GM18520 (cell line): ENCODE measurements at regions not wholly inside any gene's neighbourhood (a gene's known extent, or its start where the extent isn't known, plus 50 kb on each side); places are given as distances from the start of the nearest gene placed in this dataset.
"Not testable (repeated sequence)": the region's sequence is repeated elsewhere in the genome, so short reads cannot be mapped to it uniquely, and the experiment has no call there.

ENCODE experiments used
- ATAC-seq: cut with Tn5 transposase; IDR thresholded peaks from one replicate; pipeline ENCODE4 v1.9.1; 2021; ENCODE audit not compliant: unreplicated experiment

GRCh38 chr22:25482868-25483639 lies 81.4 kb upstream of the GRK3 start:
- ATAC-seq, result no peak

- no peak for ATAC-seq
Observed at GRCh38 chr22:25483931-25484330, 80.5 kb upstream of the GRK3 start.

- ATAC-seq, result no peak
Observed at GRCh38 chr22:25484521-25485315, 79.8 kb upstream of the GRK3 start.

- no peak for ATAC-seq
Observed at GRCh38 chr22:25485626-25486545, 78.6 kb upstream of the GRK3 start.

- ATAC-seq, result no peak
Observed at GRCh38 chr22:25487508-25487907, 77.0 kb upstream of the GRK3 start.

- ATAC-seq, result no peak
Observed at GRCh38 chr22:25488244-25489020, 76.0 kb upstream of the GRK3 start.

- no peak for ATAC-seq
Observed at GRCh38 chr22:25489947-25490346, 74.5 kb upstream of the GRK3 start.

GRCh38 chr22:25490896-25491295 lies 73.6 kb upstream of the GRK3 start:
- ATAC-seq, result no peak

GRCh38 chr22:25492162-25492561 lies 72.3 kb upstream of the GRK3 start:
- ATAC-seq, result no peak

- ATAC-seq, result no peak
Observed at GRCh38 chr22:25492841-25493734, 71.4 kb upstream of the GRK3 start.

- ATAC-seq, result no peak
Observed at GRCh38 chr22:25493794-25494193, 70.7 kb upstream of the GRK3 start.

- ATAC-seq, result peak; percentile 82
Observed at GRCh38 chr22:25494774-25495173, 69.7 kb upstream of the GRK3 start.

GRCh38 chr22:25495285-25495684 lies 69.2 kb upstream of the GRK3 start:
- ATAC-seq, result no peak

- no peak for ATAC-seq
Observed at GRCh38 chr22:25496396-25497064, 67.9 kb upstream of the GRK3 start.

- ATAC-seq, result no peak
Observed at GRCh38 chr22:25497181-25497641, 67.3 kb upstream of the GRK3 start.

- no peak for ATAC-seq
Observed at GRCh38 chr22:25497716-25498115, 66.8 kb upstream of the GRK3 start.

GRCh38 chr22:25500671-25501070 lies 63.8 kb upstream of the GRK3 start:
- not testable (repeated sequence) for ATAC-seq

GRCh38 chr22:25504017-25504416 lies 60.5 kb upstream of the GRK3 start:
- ATAC-seq, result not testable (repeated sequence)

- no peak for ATAC-seq
Observed at GRCh38 chr22:25508161-25508560, 56.3 kb upstream of the GRK3 start.
